RWPE1 (cell line): ENCODE measurements at regions not wholly inside any gene's neighbourhood (a gene's known extent, or its start where the extent isn't known, plus 50 kb on each side); places are given as distances from the start of the nearest gene placed in this dataset.

Experiments used
- CTCF ChIA-PET: fragments of 350-600 bp; sonication (Branson Sonifier 250); formaldehyde crosslinking; extraction: SDS; loops from one replicate; lab custom pipeline; 2021; lab: Yijun Ruan, JAX
- POLR2A ChIA-PET: fragments of 400-600 bp; formaldehyde crosslinking; extraction: SDS; loops from one replicate; lab custom pipeline; 2020; ENCODE audit warnings: antibody characterized with exemption; ENCODE audit not compliant: low non-redundant PET; lab: Yijun Ruan, JAX
- DNase-seq: peaks from one replicate; pipeline ENCODE4 v3.0.0; 2012; ENCODE audit warnings: low spot score
- H3K27ac ChIP-seq: fragments of 450-650 bp; 2 replicates; pipeline ENCODE4 v1.5.1; 2017
- TF ChIP-seq, protein P1 (sequence below): fragments of 450-650 bp; conservative IDR thresholded peaks from 2 replicates; pipeline ENCODE4 v1.5.1; 2017; ENCODE audit warnings: low read depth, mild to moderate bottlenecking

DNA sequence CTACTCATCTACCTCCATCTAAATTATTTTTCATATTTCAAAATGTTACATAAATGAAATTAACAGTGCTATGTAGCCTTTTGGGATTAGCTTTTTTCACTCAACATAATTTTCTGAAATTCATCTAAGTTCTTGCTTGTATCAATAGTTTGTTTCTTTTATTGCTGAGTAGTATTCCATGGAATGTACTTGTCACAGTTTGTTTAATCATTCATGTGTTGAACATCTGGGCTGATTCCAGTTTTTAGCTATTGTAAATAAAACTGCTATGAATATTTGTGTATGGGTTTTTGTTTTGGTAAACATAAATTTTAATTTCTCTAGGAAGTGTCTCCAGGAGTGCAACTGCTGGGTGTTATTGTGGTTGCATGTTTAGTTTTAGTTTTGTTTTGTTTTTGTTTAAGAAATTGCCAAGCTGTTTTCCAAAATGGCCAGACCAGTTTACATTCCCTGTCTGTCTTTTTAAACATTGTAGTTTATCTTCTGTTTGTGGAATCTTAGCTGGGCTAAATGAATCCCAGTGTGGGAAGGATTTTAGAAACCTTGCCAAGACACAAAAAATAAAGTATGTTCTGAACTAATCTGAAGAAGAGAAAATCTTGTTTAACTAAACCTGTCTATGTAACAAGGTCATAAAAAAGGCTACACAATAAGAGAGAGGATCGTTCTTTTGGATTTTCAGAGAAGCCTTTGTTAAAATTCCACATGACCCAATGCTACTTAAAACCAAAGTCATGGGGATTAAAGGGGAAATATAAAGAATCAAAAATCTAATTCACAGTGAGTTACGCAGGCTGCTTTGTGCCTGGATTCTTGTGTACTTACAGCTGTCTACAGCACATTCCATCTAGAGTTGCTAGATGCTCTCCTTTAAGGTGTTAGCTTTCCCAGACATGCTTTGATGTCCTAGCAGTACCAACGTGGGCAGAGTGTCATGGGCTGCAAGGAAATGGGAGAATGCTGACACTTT lies 129.2 kb upstream of the SUCLG2 start:
- H3K27ac ChIP-seq: no peak overlapping the region
- TF ChIP-seq, protein P1, sequence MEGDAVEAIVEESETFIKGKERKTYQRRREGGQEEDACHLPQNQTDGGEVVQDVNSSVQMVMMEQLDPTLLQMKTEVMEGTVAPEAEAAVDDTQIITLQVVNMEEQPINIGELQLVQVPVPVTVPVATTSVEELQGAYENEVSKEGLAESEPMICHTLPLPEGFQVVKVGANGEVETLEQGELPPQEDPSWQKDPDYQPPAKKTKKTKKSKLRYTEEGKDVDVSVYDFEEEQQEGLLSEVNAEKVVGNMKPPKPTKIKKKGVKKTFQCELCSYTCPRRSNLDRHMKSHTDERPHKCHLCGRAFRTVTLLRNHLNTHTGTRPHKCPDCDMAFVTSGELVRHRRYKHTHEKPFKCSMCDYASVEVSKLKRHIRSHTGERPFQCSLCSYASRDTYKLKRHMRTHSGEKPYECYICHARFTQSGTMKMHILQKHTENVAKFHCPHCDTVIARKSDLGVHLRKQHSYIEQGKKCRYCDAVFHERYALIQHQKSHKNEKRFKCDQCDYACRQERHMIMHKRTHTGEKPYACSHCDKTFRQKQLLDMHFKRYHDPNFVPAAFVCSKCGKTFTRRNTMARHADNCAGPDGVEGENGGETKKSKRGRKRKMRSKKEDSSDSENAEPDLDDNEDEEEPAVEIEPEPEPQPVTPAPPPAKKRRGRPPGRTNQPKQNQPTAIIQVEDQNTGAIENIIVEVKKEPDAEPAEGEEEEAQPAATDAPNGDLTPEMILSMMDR: no peak
- no peak for DNase-seq
- ChIA-PET POLR2A (no interaction called here), CTCF (no interaction called here)

DNA sequence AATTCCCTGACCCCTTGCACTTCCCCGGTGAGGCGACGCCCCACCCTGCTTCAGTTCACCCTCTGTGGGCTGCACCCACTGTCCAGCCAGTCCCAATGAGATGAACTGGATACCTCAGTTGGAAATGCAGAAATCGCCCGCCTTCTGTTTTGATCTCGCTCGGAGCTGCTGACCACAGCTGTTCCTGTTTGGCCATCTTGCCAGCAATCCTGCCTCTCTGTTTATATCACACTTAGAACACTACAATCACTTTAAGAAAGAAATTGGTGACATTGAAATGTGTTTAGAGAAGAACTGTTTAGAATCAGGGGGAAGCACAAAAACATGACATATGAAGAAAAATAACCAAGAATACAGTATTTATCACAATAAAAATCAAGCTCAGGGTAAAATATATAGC lies 127.5 kb upstream of the SUCLG2 start:
- ChIA-PET CTCF (no interaction called here), POLR2A (no interaction called here)
- H3K27ac ChIP-seq: no peak overlapping the region
- TF ChIP-seq, protein P1: no peak
- no peak for DNase-seq

DNA sequence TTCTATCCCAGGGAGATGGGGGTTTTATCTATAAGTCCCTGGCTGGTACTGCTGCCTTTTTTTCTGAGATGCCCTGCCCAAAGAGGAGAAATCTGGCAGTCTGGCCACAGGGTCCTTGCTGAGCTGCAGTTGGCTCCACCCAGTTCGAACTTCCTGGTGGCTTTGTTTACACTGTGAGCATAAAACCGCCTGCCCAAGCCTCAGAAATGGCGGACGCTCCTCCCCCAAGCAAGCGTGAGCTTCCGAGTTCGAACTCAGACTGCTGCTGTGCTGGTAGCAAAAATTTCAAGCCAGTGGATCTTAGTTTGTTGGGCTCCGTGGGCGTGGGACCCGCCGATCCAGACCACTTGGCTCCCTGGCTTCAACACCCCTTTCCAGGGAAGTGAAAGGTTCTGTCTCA lies 126.8 kb upstream of the SUCLG2 start:
- no peak for DNase-seq
- H3K27ac ChIP-seq: no peak overlapping the region
- ChIA-PET CTCF (no interaction called here), POLR2A (no interaction called here)
- TF ChIP-seq, protein P1: no peak

DNA sequence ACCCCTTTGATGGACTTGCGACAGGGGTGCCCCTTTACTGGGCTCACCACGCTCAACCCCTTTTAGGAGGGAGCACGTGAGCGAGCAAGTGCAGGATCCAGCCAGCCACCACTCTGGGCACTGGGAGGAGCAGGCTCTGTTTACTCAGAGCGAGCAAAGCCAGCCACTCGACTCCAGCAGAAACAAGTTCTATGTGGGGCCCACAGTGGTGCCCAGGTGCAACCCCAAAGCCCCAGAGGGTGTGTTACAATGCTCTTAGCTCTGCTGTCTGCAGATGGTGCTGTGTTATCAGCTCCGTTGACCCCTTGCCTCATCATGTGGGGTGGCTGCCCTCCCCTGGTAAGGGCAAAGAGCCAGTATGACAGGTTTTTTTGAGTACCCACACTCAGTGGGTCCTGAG lies 120.3 kb upstream of the SUCLG2 start:
- H3K27ac ChIP-seq: no peak overlapping the region
- DNase-seq: no peak
- TF ChIP-seq, protein P1: no peak
- CTCF ChIA-PET: no interaction called here
- POLR2A ChIA-PET: no interaction called here

DNA sequence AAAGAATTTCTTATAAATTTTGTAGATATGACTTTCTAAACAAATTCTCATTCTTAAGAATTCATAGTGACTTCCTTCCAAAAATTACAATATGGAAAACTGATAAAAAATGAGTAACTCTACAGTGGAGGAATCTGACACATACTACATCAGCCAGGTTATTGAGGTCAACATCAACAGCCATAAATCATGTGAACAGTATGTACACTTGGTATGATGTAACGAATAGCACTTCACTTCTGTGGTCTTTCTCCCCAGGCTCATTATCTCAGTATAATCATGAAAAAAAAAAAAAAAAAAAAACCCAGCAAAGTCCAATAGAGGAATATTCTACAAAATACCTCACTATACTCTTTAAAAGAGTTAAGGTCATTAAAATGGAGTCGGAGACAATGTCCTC lies 111.2 kb upstream of the SUCLG2 start:
- H3K27ac ChIP-seq: no peak overlapping the region
- CTCF ChIA-PET: no interaction called here
- TF ChIP-seq, protein P1: no peak
- DNase-seq: no peak
- POLR2A ChIA-PET: no interaction called here

DNA sequence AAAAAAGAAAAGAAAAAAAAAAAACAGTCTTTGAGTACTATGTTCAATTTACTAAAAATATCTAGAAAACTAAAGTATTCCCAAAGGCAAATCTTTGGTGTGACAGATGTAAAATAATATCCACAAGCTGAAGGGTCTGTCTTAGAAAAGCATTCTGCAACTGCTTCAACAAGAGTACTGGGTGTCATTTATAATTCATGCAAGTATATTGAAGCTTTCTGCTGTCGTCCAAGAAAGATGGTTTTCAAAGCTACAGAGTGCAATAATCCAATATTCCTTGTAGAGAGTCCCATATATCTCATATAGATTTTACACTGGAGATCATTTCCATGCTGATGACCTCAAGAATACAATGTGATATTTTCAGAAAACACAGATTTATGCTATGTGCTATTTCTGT lies 90.9 kb upstream of the SUCLG2 start:
- ChIA-PET POLR2A (no interaction called here), CTCF (no interaction called here)
- TF ChIP-seq, protein P1: no peak
- DNase-seq: no peak
- H3K27ac ChIP-seq: no peak overlapping the region
